GM23248 (cell line): ENCODE measurements at regions not wholly inside any gene's neighbourhood (a gene's known extent, or its start where the extent isn't known, plus 50 kb on each side); places are given as distances from the start of the nearest gene placed in this dataset.

ENCODE experiments used
- DNase-seq: peaks from one replicate; pipeline ENCODE4 v3.0.0-alpha.2; 2015
- H2AFZ ChIP-seq: fragments of 200-600 bp; sonication (generic); 2 replicates; pipeline ENCODE4 v1.6.1; 2016; ENCODE audit warnings: antibody characterized with exemption
- H3F3A ChIP-seq: fragments of 200-600 bp; sonication (generic); 2 replicates; pipeline ENCODE4 v1.6.1; 2016; ENCODE audit warnings: mild to moderate bottlenecking, antibody characterized with exemption, mixed run types; ENCODE audit not compliant: insufficient read depth
- H3K27ac ChIP-seq: fragments of 200-600 bp; sonication (generic); 2 replicates; pipeline ENCODE4 v1.5.1; 2016; ENCODE audit warnings: mild to moderate bottlenecking
- H3K27me3 ChIP-seq: fragments of 200-600 bp; sonication (generic); replicated peaks from 2 replicates; pipeline ENCODE4 v1.6.1; 2016; ENCODE audit warnings: mild to moderate bottlenecking; ENCODE audit not compliant: insufficient read depth
- H3K36me3 ChIP-seq: fragments of 200-600 bp; sonication (generic); 2 replicates; pipeline ENCODE4 v1.6.1; 2016; ENCODE audit warnings: low read depth, mild to moderate bottlenecking
- H3K4me1 ChIP-seq: fragments of 200-600 bp; sonication (generic); 2 replicates; pipeline ENCODE4 v1.6.1; 2016; ENCODE audit warnings: mild to moderate bottlenecking; ENCODE audit not compliant: insufficient read depth
- H3K4me2 ChIP-seq: fragments of 200-600 bp; sonication (generic); one replicate; pipeline ENCODE4 v1.6.1; 2016; ENCODE audit warnings: mild to moderate bottlenecking; ENCODE audit not compliant: unreplicated experiment
- H3K4me3 ChIP-seq: fragments of 200-600 bp; sonication (generic); 2 replicates; pipeline ENCODE4 v1.5.1; 2016; ENCODE audit warnings: mild to moderate bottlenecking
- H3K79me2 ChIP-seq: fragments of 200-600 bp; sonication (generic); 2 replicates; pipeline ENCODE4 v1.6.1; 2016; ENCODE audit warnings: mild to moderate bottlenecking; ENCODE audit not compliant: insufficient read depth
- H3K9ac ChIP-seq: fragments of 200-600 bp; sonication (generic); 2 replicates; pipeline ENCODE4 v1.6.1; 2016; ENCODE audit warnings: mild to moderate bottlenecking
- H3K9me2 ChIP-seq: fragments of 200-600 bp; sonication (generic); 2 replicates; pipeline ENCODE4 v1.6.1; 2016; ENCODE audit warnings: mixed run types, mild to moderate bottlenecking, moderate library complexity; ENCODE audit not compliant: insufficient read depth
- H3K9me3 ChIP-seq: fragments of 200-600 bp; sonication (generic); one replicate; pipeline ENCODE4 v1.6.1; 2017; ENCODE audit warnings: low read depth
- H4K20me1 ChIP-seq: fragments of 200-600 bp; sonication (generic); 2 replicates; pipeline ENCODE4 v1.6.0; 2016; ENCODE audit not compliant: insufficient read depth
- EZH2 ChIP-seq: fragments of 200-600 bp; sonication (generic); IDR thresholded peaks from 2 replicates; pipeline ENCODE4 v1.6.1; 2018; ENCODE audit warnings: antibody characterized with exemption, mild to moderate bottlenecking; ENCODE audit not compliant: insufficient read depth, poor library complexity, severe bottlenecking
- EZH2phosphoT487 ChIP-seq: fragments of 200-600 bp; sonication (generic); IDR thresholded peaks from 2 replicates; pipeline ENCODE4 v1.6.1; 2018; ENCODE audit warnings: antibody characterized with exemption, moderate library complexity, mild to moderate bottlenecking, low read depth; ENCODE audit not compliant: insufficient read depth
- WGBS, 2 experiments: methylation state at CpG; one replicate each; pipeline ENCODE4 v1.1.6; 2015 to 2017; ENCODE audit warnings: low lambda C conversion rate in 2 of 2, low coverage in 1 of 2; ENCODE audit errors: missing lambda C conversion rate in 2 of 2; 5-methylcytosine and 5-hydroxymethylcytosine counted together
- in situ Hi-C: fragments of 300-500 bp; cut with MboI; formaldehyde crosslinking; loops from 2 replicates; pipeline ENCODE4 v1.15.0; 2020

GRCh38 chr17:34045990-34046389 lies 209.1 kb upstream of the CCL2 start:
- no peak overlapping the region for H2AFZ ChIP-seq
- WGBS, 2 experiments: 13 to 14% methylated on average over 2 of the region's 2 CpGs
- in situ Hi-C loops: no loop called here

DNA sequence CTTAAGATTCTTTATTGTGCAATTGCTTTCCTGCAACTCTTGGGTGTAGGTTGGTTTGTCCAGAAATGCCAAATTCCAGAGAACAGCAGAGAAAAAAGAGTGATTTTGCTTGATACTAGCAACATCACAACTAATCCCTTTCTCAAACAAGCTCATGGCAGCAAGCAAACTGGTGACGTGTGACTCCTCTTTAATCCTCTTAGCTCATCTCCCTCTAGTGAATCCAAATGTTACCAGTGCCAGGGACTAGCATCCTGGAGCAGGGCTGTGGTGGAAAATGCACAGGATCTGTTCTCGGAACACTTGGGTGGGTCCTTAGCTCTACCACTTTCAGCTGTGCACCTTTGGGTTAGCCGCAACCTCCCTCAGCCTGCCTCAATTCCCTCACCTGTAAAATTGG lies 204.0 kb upstream of the CCL2 start:
- Histone ChIP-seq H4K20me1 (no peaks in the 10 kb centered on the region), H2AFZ (no peak overlapping the region), H3K79me2 (no peaks in the 10 kb centered on the region), H3F3A (no peaks in the 10 kb centered on the region), H3K9me2 (no peaks in the 10 kb centered on the region), H3K9me3 (no peaks in the 10 kb centered on the region), H3K9ac (no peak overlapping the region), H3K27me3 (no peaks in the 10 kb centered on the region), H3K36me3 (no peaks in the 10 kb centered on the region), H3K4me2 (no peak overlapping the region), H3K27ac (no peak overlapping the region), H3K4me1 (no peaks in the 10 kb centered on the region), H3K4me3 (no peak overlapping the region)
- 4 to 6% methylated on average over 3 of the region's 3 CpGs for WGBS, 2 experiments
- DNase-seq: no peak
- in situ Hi-C loops: no loop called here
- TF ChIP-seq EZH2 (no peak), EZH2phosphoT487 (no peak)

More at GRCh38 chr17:34045990-34046389, 209.1 kb upstream of the CCL2 start:
- Histone ChIP-seq H3K9me2 (no peaks in the 10 kb centered on the region), H3F3A (no peaks in the 10 kb centered on the region), H3K36me3 (no peaks in the 10 kb centered on the region), H3K9me3 (no peaks in the 10 kb centered on the region), H3K27ac (no peak overlapping the region), H3K4me2 (no peak overlapping the region), H3K4me1 (no peaks in the 10 kb centered on the region), H4K20me1 (no peaks in the 10 kb centered on the region), H3K4me3 (no peak overlapping the region), H3K9ac (no peak overlapping the region), H3K79me2 (no peaks in the 10 kb centered on the region), H3K27me3 (no peaks in the 10 kb centered on the region)
- TF ChIP-seq EZH2phosphoT487 (no peak), EZH2 (no peak)
- DNase-seq: no peak

- H3K79me2 ChIP-seq: no peaks in the 10 kb centered on the region
- no peaks in the 10 kb centered on the region for H3K27me3 ChIP-seq
- H4K20me1 ChIP-seq: no peaks in the 10 kb centered on the region
- H3K9me2 ChIP-seq: no peaks in the 10 kb centered on the region
- no peak overlapping the region for H3K4me3 ChIP-seq
- no peak overlapping the region for H2AFZ ChIP-seq
- in situ Hi-C loops: no loop called here
- no peak overlapping the region for H3K4me2 ChIP-seq
- H3F3A ChIP-seq: no peaks in the 10 kb centered on the region
- TF ChIP-seq EZH2phosphoT487: no peak
- TF ChIP-seq EZH2: no peak
- WGBS, 2 experiments: 29 to 32% methylated on average over 1 of the region's 1 CpG
- no peak overlapping the region for H3K27ac ChIP-seq
- no peaks in the 10 kb centered on the region for H3K9me3 ChIP-seq
- H3K4me1 ChIP-seq: no peaks in the 10 kb centered on the region
- no peak overlapping the region for H3K9ac ChIP-seq
- DNase-seq: no peak
- H3K36me3 ChIP-seq: no peaks in the 10 kb centered on the region
These were observed 200.6 kb upstream of the CCL2 start for GRCh38 chr17:34054495-34054894.

GRCh38 chr17:34055606-34056005 lies 199.5 kb upstream of the CCL2 start:
- Histone ChIP-seq H3K9me2 (no peaks in the 10 kb centered on the region), H3K4me3 (no peak overlapping the region), H3K4me1 (no peaks in the 10 kb centered on the region), H3K9me3 (no peaks in the 10 kb centered on the region), H3K4me2 (no peak overlapping the region), H3K27me3 (no peaks in the 10 kb centered on the region), H3K79me2 (no peaks in the 10 kb centered on the region), H3F3A (no peaks in the 10 kb centered on the region), H2AFZ (no peak overlapping the region), H3K36me3 (no peaks in the 10 kb centered on the region), H3K27ac (no peak overlapping the region), H4K20me1 (no peaks in the 10 kb centered on the region), H3K9ac (no peak overlapping the region)
- 6% methylated on average over 3 of the region's 3 CpGs for WGBS, 2 experiments
- no peak for TF ChIP-seq EZH2phosphoT487
- TF ChIP-seq EZH2: no peak
- in situ Hi-C loops: no loop called here
- DNase-seq: no peak
